ENCODE measurements at regions not wholly inside any gene's neighbourhood (a gene's known extent, or its start where the extent isn't known, plus 50 kb on each side); places are given as distances from the start of the nearest gene placed in this dataset.
"Not testable (repeated sequence)": the region's sequence is repeated elsewhere in the genome, so short reads cannot be mapped to it uniquely, and the experiment has no call there.

GRCh38 chr2:13660231-13660630 is 943.5 kb downstream of the TRIB2 start:
- no peaks in the 10 kb centered on the region for H3K4me1 ChIP-seq (ENCODE audit: control insufficient read depth, insufficient read depth, low read length)
- no peaks in the 10 kb centered on the region for H3K36me3 ChIP-seq (ENCODE audit: control insufficient read depth, insufficient read depth, low read length)
- DNase-seq (ENCODE audit: low read depth in 4 of 6, low spot score in 6 of 6), result no peak
- H3K27ac ChIP-seq (ENCODE audit: low read depth, low read length), result no peak overlapping the region
- H3K9me3 ChIP-seq (ENCODE audit: control insufficient read depth, insufficient read depth, low read length), result no peaks in the 10 kb centered on the region
- H3K27me3 ChIP-seq (ENCODE audit: control insufficient read depth, insufficient read depth, low read length), result no peaks in the 10 kb centered on the region
- 86% methylated on average over 1 of the region's 3 CpGs for WGBS (ENCODE audit: insufficient coverage)
- H3K4me3 ChIP-seq (ENCODE audit: low read depth, low read length), result no peak overlapping the region

GRCh38 chr2:13662055-13662454 is 945.3 kb downstream of the TRIB2 start:
- Histone ChIP-seq H3K27ac (ENCODE audit: low read depth, low read length) (no peak overlapping the region), H3K4me1 (ENCODE audit: control insufficient read depth, insufficient read depth, low read length) (no peaks in the 10 kb centered on the region), H3K36me3 (ENCODE audit: control insufficient read depth, insufficient read depth, low read length) (no peaks in the 10 kb centered on the region), H3K27me3 (ENCODE audit: control insufficient read depth, insufficient read depth, low read length) (no peaks in the 10 kb centered on the region), H3K9me3 (ENCODE audit: control insufficient read depth, insufficient read depth, low read length) (no peaks in the 10 kb centered on the region), H3K4me3 (ENCODE audit: low read depth, low read length) (no peak overlapping the region)
- WGBS (ENCODE audit: insufficient coverage), result no CpG with 5 or more reads among the region's 1 CpG
- no peak for DNase-seq (ENCODE audit: low read depth in 4 of 6, low spot score in 6 of 6)

DNA sequence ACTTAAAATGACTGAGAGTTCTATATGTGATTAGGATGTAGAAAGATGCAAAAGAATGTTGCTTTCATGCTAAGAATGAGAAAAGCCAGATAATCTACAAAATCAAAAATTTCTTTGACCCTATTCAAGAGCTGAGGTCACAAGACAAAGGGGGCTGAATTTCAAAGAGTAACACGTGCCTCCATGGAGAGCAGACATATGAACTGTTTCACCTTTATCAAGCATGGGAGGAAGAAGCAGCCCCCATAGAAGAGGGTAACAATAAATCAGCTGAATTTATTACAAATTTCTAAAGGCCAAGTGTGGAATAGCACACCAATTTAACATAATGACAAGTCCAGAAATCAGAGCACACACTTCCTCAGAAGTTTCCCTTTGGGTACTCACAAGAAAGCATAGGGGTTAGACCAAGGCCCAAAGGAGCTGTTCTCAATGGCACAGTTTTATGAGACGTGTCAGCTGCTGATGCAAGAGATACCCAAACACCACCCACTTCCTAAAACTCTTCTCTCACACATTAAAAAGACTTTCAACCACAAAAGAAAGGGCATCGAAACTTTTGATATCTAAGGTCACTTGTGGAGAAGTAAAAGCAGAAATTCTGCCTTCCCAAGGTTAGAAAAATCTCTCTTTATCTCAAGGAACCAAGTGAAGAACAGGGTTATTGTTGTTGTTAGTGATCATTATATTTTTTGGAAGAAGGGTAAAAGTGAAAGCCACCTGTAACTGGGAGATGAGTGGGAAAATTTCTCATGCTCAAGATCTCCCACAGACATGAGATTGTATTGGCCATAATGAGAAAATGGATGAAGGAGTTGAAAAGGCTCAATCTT is 950.1 kb downstream of the TRIB2 start:
- WGBS (ENCODE audit: insufficient coverage), result 60% methylated on average over 1 of the region's 3 CpGs
- DNase-seq (ENCODE audit: low read depth in 4 of 6, low spot score in 6 of 6), result no peak
- Histone ChIP-seq H3K27ac (ENCODE audit: low read depth, low read length) (no peak overlapping the region), H3K9me3 (ENCODE audit: control insufficient read depth, insufficient read depth, low read length) (no peaks in the 10 kb centered on the region), H3K4me1 (ENCODE audit: control insufficient read depth, insufficient read depth, low read length) (no peaks in the 10 kb centered on the region), H3K4me3 (ENCODE audit: low read depth, low read length) (no peak overlapping the region), H3K36me3 (ENCODE audit: control insufficient read depth, insufficient read depth, low read length) (no peaks in the 10 kb centered on the region), H3K27me3 (ENCODE audit: control insufficient read depth, insufficient read depth, low read length) (no peaks in the 10 kb centered on the region)

GRCh38 chr2:13667415-13667757 is 950.6 kb downstream of the TRIB2 start:
- no peaks in the 10 kb centered on the region for H3K36me3 ChIP-seq (ENCODE audit: control insufficient read depth, insufficient read depth, low read length)
- no peaks in the 10 kb centered on the region for H3K9me3 ChIP-seq (ENCODE audit: control insufficient read depth, insufficient read depth, low read length)
- DNase-seq (ENCODE audit: low read depth in 4 of 6, low spot score in 6 of 6), result no peak
- no peaks in the 10 kb centered on the region for H3K4me1 ChIP-seq (ENCODE audit: control insufficient read depth, insufficient read depth, low read length)
- no peaks in the 10 kb centered on the region for H3K27me3 ChIP-seq (ENCODE audit: control insufficient read depth, insufficient read depth, low read length)
- no peak overlapping the region for H3K4me3 ChIP-seq (ENCODE audit: low read depth, low read length)
- no CpG with 5 or more reads among the region's 1 CpG for WGBS (ENCODE audit: insufficient coverage)
- H3K27ac ChIP-seq (ENCODE audit: low read depth, low read length), result no peak overlapping the region

GRCh38 chr2:13669607-13670006 is 952.9 kb downstream of the TRIB2 start:
- no peaks in the 10 kb centered on the region for H3K36me3 ChIP-seq (ENCODE audit: control insufficient read depth, insufficient read depth, low read length)
- no CpG with 5 or more reads among the region's 3 CpGs for WGBS (ENCODE audit: insufficient coverage)
- H3K4me3 ChIP-seq (ENCODE audit: low read depth, low read length), result no peak overlapping the region
- no peaks in the 10 kb centered on the region for H3K27me3 ChIP-seq (ENCODE audit: control insufficient read depth, insufficient read depth, low read length)
- H3K27ac ChIP-seq (ENCODE audit: low read depth, low read length), result no peak overlapping the region
- DNase-seq (ENCODE audit: low read depth in 4 of 6, low spot score in 6 of 6), result no peak
- H3K9me3 ChIP-seq (ENCODE audit: control insufficient read depth, insufficient read depth, low read length), result no peaks in the 10 kb centered on the region
- H3K4me1 ChIP-seq (ENCODE audit: control insufficient read depth, insufficient read depth, low read length), result no peaks in the 10 kb centered on the region

DNA sequence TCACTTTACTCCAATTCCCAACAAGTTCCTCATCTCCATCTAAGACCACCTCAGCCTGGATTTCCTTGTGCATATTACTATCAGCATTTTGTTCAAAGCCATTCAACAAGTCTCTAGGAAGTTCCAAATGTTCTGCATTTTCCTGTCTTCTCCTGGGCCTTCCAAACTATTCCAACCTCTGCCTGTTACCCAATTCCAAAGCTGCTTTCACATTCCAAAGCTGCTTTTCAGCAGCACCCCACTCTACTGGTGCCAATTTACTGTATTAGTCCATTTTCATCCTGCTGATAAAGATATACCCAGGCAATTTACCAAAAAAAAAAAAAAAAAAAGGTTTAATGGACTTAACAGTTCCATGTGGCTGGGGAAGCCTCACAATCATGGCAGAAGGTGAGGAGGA is 957.1 kb downstream of the TRIB2 start:
- H3K27ac ChIP-seq (ENCODE audit: low read depth, low read length); H3K9me3 ChIP-seq (ENCODE audit: control insufficient read depth, insufficient read depth, low read length); DNase-seq (ENCODE audit: low read depth in 4 of 6, low spot score in 6 of 6); H3K36me3 ChIP-seq (ENCODE audit: control insufficient read depth, insufficient read depth, low read length); H3K4me1 ChIP-seq (ENCODE audit: control insufficient read depth, insufficient read depth, low read length); H3K4me3 ChIP-seq (ENCODE audit: low read depth, low read length); H3K27me3 ChIP-seq (ENCODE audit: control insufficient read depth, insufficient read depth, low read length): not testable (repeated sequence)

- peaks cover 2% of the 10 kb centered on the region for H3K9me3 ChIP-seq (ENCODE audit: control insufficient read depth, insufficient read depth, low read length)
- H3K27me3 ChIP-seq (ENCODE audit: control insufficient read depth, insufficient read depth, low read length), result no peaks in the 10 kb centered on the region
- no peaks in the 10 kb centered on the region for H3K36me3 ChIP-seq (ENCODE audit: control insufficient read depth, insufficient read depth, low read length)
- no peak for DNase-seq (ENCODE audit: low read depth in 4 of 6, low spot score in 6 of 6)
- no peak overlapping the region for H3K4me3 ChIP-seq (ENCODE audit: low read depth, low read length)
- no peak overlapping the region for H3K27ac ChIP-seq (ENCODE audit: low read depth, low read length)
- no peaks in the 10 kb centered on the region for H3K4me1 ChIP-seq (ENCODE audit: control insufficient read depth, insufficient read depth, low read length)
- WGBS (ENCODE audit: insufficient coverage), result 57% methylated on average over 1 of the region's 2 CpGs
Measured at GRCh38 chr2:13676269-13676668, 956.2 kb upstream of the LRATD1 start.

DNA sequence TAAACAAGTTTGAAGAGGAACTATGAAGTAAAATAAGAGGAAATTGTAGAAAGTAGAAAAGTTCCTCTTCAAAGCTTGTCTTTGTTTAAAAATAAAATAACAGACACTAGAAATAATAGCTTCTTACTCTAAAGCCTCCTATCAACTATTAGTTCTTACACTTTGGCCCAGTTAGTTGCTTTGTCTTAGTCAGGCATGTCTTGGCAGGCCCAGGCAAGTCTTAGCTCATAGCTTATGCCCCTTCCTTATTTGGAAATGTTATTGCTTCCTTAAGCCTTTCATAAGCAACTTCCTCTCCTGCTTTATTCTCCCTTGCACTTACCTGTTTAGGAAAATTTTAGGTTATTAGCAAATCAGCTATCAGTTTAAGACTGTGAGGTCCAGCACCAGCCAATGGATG is 950.6 kb upstream of the LRATD1 start:
- no peak overlapping the region for H3K4me3 ChIP-seq (ENCODE audit: low read depth, low read length)
- no peaks in the 10 kb centered on the region for H3K4me1 ChIP-seq (ENCODE audit: control insufficient read depth, insufficient read depth, low read length)
- DNase-seq (ENCODE audit: low read depth in 4 of 6, low spot score in 6 of 6), result no peak
- H3K27me3 ChIP-seq (ENCODE audit: control insufficient read depth, insufficient read depth, low read length), result no peaks in the 10 kb centered on the region
- no peaks in the 10 kb centered on the region for H3K36me3 ChIP-seq (ENCODE audit: control insufficient read depth, insufficient read depth, low read length)
- H3K27ac ChIP-seq (ENCODE audit: low read depth, low read length), result no peak overlapping the region
- H3K9me3 ChIP-seq (ENCODE audit: control insufficient read depth, insufficient read depth, low read length), result peaks cover 4% of the 10 kb centered on the region

GRCh38 chr2:13682540-13683272 is 949.8 kb upstream of the LRATD1 start:
- DNase-seq (ENCODE audit: low read depth in 4 of 6, low spot score in 6 of 6), result no peak
- no peak overlapping the region for H3K27ac ChIP-seq (ENCODE audit: low read depth, low read length)
- 78% methylated on average over 2 of the region's 4 CpGs for WGBS (ENCODE audit: insufficient coverage)

DNA sequence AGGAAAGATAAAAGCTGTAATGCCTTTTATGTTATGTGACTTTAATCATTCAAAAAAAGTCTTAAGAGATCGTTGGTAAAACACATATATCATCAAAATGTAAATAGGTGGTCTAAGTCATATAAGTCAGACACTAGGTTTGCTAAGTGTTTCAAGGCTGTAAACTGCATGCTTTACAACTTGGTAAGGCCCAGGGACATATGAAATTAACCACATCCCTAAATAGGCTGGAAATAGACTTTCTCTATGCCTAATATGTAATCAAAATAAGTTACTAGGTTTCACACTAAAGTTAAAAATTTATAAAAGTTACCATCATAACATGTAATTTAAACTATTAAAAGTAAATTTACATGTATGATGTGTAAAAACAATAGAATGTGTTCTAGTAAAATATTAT is 946.3 kb upstream of the LRATD1 start:
- DNase-seq (ENCODE audit: low read depth in 4 of 6, low spot score in 6 of 6), result no peak
- H3K27me3 ChIP-seq (ENCODE audit: control insufficient read depth, insufficient read depth, low read length), result no peaks in the 10 kb centered on the region
- H3K27ac ChIP-seq (ENCODE audit: low read depth, low read length), result no peak overlapping the region
- H3K9me3 ChIP-seq (ENCODE audit: control insufficient read depth, insufficient read depth, low read length), result peaks cover 4% of the 10 kb centered on the region
- H3K4me1 ChIP-seq (ENCODE audit: control insufficient read depth, insufficient read depth, low read length), result no peaks in the 10 kb centered on the region
- no peaks in the 10 kb centered on the region for H3K36me3 ChIP-seq (ENCODE audit: control insufficient read depth, insufficient read depth, low read length)
- WGBS (ENCODE audit: insufficient coverage), result no CpG with 5 or more reads among the region's 1 CpG
- no peak overlapping the region for H3K4me3 ChIP-seq (ENCODE audit: low read depth, low read length)

More at GRCh38 chr2:13682540-13683272, 949.8 kb upstream of the LRATD1 start:
- Histone ChIP-seq H3K4me1 (ENCODE audit: control insufficient read depth, insufficient read depth, low read length) (no peaks in the 10 kb centered on the region), H3K27me3 (ENCODE audit: control insufficient read depth, insufficient read depth, low read length) (no peaks in the 10 kb centered on the region), H3K9me3 (ENCODE audit: control insufficient read depth, insufficient read depth, low read length) (peaks cover 4% of the 10 kb centered on the region), H3K36me3 (ENCODE audit: control insufficient read depth, insufficient read depth, low read length) (no peaks in the 10 kb centered on the region), H3K4me3 (ENCODE audit: low read depth, low read length) (no peak overlapping the region)

All from spinal cord (tissue), 9 donors.